NCI-H2227 (cell line): ENCODE measurements at regions not wholly inside any gene's neighbourhood (a gene's known extent, or its start where the extent isn't known, plus 50 kb on each side); places are given as distances from the start of the nearest gene placed in this dataset.

ENCODE experiments used
- DNase-seq: peaks from one replicate; lab custom pipeline; 2025; ENCODE audit not compliant: unreplicated experiment; lab: John Stamatoyannopoulos, UW

DNA sequence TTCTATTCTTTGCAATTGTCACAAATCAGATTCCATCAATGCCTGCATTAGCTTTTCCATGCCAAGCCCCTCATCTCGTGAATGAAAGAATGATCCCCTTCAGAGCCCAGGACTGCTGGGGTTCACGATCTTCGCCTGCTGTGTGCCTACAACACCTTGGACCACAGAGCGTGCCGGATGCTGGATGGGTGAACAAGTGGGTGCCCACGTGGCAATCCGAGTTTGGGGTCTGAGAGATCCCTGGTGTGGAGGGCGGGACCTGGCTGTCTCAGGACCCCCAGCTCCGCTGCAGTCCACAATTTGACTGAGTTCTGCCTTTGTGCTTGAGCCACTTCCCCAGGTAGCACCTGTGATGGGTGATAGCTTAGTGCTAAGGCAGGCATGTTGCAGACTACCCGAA lies 317.0 kb downstream of the GALR1 start:
- DNase-seq = no peak

DNA sequence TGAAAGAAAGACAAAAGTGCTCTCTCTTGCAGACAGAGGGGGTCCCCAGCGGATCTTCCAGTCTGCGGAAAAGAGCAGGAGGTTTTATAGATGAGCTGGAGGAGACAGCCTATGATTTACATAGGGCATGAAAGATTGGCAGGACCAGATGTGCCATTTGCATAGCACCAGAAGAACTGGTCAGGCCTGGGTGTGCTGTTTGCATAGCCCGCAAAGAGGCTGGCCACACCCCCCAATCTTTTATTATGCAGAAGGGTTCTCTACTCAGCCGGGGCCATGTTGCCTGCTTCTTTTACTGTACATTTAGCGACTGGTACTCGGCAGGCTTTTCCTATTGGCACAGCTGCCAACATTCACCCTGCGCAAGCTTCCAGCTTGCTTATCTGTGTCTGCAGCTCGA lies 317.6 kb downstream of the GALR1 start:
- DNase-seq = no peak

DNA sequence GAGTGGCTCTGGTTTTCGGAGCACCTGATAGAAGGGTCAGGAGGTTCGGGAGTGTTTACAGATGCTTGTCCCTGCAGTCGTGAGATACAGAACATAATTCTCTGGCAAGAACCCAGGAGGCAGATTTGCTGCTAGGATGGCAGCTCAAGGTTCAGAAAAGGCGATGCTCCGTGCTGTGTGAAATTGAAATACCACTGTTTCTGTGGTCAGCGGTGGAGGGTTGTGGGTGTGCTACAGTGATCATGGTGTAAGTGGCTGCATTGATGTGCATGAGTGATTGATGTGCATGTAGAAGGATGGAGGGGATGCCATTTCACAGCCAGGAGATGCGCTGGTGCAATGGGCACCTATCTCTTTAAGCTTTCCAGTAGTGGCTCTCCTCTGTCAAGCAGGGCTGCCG lies 322.1 kb downstream of the GALR1 start:
- no peak for DNase-seq

DNA sequence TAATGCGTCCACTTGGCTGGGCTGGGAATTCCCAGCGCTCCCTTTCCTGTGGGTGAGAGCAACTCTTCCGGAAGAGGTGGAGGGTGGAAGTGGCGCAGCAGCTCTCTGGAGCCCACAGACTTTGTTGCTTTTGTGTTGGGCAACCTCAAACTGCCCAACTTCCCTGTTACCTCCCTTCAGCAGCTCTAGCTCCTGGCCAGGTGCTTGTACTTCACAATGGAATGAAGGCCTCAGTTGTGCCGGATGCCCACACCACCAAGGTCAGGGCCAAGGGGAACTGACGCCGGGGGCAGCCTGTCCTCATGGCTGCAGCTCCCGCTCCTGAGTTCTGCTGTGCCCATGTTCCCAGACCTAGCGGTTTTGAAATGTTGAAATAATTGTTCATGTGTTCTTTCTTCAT lies 322.9 kb downstream of the GALR1 start:
- DNase-seq = no peak

DNA sequence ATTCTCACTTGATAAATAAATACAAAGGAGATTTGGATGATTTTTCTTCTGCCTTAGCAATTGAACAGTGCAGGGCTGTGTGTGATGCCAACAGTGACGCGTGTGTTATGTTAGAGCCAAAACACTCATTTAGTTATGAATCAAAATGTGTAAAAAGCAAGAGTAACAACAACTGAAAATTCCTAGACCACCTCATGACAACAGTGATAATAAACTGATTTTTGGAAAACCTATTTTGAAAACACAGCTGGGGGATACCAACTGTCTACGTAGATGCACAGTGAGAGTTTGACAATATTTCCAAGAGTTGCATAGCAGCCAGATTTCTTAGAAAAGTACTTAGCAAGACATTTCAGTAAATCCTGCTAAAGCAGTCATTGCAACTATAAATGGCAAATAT lies 323.9 kb downstream of the GALR1 start:
- DNase-seq = no peak

DNA sequence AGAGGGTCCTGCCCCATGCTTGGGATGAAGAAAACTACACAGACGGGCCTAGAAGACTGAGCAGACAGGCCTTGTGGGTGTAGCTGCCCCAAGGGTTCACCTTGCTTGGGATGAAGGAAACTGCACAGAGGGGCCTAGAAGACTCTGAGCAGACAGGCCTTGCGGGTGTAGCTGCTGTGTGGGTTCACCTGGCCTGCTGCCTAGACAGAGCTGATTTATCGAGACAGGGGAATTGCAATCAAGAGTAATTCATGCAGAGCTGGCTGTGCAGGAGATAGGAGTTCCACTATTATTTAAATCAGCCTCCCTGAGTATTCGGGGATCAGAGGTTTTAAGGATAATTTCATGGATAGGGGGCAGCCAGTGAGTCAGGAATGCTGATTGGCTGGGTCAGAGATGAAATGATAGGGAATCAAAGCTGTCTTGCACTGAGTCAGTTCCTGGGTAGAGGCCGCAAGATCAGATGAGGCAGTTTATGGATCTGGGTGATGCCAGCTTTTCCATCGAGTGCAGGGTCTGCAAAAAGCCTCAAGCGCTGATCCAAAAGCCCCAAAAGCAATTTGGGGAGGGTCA lies 341.4 kb downstream of the GALR1 start:
- DNase-seq = no peak

DNA sequence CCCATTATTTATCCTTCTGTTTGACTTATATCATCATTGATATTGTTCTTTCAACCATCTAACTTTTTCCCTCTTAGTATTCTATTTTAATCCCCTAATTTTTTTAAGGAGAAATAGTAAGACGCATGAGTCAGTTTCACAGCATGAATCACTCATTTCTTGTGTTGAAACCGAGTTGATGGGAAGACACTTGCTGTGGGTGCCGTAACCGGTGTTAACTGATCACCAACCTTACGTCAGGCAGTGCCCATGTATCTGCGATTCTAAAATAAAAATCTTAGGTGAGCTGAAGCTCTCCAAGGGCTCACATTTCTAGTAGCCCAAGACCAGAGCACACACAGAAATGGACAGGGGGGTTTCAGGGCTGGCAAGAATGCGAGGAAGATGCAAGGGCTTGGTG lies 348.1 kb downstream of the GALR1 start:
- DNase-seq = no peak

DNA sequence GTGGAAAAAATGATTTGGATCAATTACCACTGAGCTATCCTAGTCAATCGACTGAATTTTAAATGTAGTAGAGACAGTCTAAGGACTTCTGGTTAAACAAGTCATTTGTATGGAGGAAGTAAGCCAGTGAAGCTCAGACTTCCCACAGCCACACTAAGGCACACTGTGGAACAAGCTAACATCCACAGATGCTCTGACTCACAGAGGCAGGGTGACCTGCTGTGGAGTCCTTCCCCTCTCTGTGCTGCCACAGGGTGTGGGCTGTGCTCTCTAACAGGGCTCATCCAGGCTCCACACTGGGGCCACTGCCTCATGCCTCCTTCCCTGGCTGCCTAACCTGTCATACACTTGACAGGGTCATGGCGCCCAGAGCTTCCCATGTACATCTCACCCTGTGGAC lies 351.0 kb downstream of the GALR1 start:
- no peak for DNase-seq

DNA sequence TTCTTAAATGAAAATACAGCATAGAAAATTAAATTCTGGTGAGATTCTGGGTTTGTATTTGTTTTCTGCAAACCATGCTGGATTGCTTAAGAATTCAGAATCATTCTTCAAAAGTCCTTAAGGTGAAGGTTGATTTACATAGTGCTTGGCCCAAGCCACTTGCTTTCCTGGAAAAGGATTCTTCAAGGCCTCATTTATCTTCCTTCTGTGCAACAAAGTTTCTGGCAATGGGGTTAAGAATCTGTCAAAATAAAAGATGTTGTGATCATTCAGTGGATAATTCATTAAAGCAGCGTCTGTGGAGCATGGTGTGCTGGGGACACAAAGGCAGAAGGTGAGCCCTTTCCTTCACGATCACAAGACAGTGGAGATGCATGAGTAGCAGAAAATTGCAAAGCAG lies 351.9 kb downstream of the GALR1 start:
- no peak for DNase-seq

DNA sequence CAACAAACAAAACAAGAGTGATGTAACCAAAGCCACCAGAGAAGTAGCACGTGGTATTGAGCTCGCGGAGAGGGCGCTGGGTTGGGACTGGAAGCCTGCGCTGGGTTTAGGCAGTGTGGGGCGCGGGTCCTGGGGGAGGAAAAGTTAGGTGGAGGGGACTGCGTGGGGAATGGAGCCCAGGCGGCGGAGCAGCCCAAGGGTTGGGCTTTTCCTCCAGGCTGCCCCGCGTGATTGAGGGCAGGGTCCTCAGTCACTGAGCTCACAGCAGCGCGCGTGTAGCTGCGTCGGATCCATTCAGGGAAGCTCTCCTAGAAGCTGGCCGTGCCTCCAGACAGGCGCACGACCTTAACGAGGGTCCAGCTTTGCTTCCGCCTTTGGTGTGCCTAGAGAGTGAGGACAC lies 357.4 kb downstream of the GALR1 start:
- DNase-seq = no peak

DNA sequence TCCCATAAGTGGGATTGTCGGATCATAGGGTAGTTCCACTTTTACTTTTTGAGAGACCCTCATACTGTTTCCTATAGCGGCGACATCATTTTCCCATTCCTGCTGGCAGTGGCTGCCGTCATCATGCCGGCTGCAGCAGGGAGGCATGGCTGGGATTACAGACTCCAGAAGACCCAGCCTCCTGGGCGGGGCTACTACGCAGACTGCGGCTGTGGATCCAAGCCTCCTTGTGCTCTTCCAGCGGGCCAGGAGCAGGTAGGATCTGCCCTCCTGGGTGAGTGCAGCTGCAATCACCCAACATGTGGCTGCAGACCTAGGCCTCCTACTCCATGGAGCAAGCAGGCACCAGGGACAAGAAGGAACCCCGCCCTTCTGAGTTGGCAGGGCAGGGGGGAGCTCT lies 359.2 kb downstream of the GALR1 start:
- peak; percentile 24 for DNase-seq

DNA sequence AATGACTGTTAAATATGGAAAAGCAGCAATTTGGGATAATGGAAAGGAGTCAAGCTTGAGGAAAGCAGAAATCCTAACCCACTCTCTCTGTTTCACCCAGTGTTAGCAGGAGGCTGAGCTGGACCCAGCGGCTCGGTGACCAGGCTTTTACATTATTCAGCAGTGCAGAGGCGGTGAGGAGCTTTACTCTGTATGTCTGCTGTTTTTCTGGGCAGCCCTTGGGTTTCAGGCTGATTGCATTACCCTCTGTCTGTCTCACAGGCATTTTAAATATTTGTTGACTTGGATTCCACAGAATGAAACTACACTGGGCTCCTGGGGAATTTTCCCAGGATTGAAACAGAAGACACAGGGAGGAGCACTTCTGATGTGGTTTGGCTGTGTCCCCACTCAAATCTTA lies 368.0 kb downstream of the GALR1 start:
- no peak for DNase-seq

DNA sequence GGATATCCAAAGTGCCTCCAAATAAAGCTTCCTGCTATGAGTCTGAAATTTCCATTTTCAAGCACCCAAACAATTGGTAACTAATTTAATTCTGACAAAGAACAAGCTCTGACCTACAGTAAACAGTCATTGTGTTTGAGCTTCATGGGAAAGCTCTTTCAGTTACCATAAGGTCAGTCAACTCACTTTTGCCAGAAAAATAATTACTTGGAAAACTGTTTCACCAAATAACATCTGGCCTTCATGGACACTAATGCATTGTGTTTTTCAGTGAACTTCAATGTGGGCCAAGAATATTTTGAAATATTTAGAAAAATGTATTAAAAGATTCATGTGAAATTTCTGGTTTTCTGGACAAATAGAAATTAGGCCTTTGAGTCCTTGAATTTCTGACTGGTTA lies 369.9 kb downstream of the GALR1 start:
- DNase-seq = no peak

DNA sequence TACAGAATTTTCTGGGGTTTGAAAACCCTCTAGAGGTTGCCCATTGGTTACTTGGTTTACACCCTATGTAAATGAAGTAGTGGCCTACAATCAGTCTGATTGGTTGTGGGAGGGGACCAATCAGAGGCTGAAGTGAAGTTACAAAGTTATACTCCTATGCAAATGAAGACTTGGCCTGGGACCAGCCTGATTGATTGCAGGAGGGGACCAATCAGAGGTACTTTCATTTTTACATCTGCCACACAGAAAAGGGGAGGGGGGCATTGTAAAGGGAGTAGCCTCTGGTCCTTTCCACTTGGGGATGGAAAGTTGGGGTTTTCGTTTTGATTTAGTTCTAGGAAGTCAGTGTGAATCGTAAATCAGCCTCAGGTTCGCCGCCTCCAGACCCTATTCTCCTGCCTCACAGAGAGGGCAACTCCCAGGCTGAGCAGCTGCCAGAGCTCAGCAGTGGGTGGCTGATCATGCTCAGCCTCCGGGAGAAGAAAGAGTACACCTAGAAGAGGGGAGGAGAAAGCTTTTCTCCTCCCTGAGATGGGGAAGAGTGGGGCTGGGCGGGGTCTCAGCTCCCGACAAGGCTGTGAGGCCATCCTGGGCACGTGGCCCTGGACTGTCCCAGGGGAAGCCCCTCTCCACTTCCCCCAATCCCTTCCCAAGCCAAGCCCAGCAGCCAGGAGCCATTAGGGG lies 372.5 kb downstream of the GALR1 start:
- DNase-seq = no peak

DNA sequence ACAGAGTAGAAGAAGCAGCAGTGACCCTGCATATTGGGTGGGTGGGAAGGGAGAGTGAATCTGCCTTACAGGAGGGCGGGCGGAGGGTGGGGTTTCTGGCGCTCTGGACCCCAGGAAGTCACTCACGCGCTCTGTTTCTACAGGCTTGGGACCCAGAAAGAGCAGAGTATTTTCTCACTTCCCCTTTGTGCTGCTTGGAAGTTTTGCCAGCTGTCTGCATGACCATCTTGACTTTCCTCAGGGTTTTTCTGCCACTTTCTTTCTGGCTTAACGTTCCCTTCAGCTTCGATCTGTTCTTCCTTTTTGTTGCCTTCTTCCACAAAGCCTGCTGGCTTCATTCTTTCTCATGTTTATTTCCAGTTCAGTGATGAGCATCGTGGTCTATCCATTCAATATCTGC lies 383.1 kb downstream of the GALR1 start:
- no peak for DNase-seq

DNA sequence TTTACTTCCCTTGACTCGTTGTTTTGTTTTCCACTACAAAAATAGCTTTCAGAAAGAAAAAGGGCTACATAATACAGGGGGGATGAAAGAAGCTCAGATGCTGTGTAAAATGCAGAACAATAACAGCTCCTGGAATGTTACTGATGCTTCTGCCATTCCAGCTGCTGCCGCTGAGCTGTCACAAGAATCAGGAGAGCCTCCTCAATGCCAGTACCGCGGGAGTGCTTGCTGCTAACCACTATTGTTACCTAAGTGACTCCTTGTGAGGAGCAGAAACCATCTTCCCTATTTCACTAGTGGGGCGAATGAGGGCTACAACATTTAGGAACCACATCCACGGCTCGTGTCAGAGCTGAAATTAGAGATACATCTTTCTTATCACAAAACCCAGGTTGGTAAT lies 384.8 kb downstream of the GALR1 start:
- DNase-seq = no peak

DNA sequence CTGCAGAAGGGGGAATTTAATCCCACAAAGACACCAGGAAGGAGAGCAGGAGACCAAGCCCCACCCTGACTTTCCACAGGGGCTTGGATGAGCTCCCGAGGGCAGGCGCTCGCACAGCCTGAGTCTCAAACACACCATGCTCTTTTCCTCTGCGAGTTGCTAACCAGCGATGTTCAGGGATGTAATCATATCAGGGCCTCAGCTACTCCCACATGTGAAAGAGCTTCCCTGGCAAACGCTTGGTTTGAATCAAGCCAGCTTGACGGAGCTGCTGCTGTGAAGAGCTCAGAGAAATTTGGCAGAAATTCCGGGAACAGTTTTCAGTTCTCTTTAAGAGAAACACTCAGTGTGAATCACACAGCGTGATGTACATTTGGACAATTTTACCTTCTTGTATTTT lies 385.8 kb downstream of the GALR1 start:
- no peak for DNase-seq

DNA sequence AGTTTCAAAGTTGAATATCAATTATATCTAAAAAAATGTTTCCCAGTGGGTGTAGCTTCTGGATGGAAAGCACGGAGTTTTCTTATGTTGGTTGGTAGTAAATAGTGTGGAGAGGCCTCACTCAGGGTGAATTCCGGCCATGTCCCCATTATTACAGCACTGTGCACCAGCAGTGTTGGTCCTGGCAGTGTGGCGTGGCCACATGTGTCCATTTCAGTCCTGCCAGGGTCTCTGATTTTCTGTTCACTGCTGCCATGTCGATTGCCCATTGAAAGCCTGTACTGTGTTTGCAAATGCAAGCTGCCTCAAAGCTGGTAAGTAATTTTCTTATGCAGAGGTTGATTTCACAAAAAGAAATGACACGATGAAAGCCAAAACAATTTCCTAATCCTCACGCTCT lies 386.2 kb downstream of the GALR1 start:
- no peak for DNase-seq

DNA sequence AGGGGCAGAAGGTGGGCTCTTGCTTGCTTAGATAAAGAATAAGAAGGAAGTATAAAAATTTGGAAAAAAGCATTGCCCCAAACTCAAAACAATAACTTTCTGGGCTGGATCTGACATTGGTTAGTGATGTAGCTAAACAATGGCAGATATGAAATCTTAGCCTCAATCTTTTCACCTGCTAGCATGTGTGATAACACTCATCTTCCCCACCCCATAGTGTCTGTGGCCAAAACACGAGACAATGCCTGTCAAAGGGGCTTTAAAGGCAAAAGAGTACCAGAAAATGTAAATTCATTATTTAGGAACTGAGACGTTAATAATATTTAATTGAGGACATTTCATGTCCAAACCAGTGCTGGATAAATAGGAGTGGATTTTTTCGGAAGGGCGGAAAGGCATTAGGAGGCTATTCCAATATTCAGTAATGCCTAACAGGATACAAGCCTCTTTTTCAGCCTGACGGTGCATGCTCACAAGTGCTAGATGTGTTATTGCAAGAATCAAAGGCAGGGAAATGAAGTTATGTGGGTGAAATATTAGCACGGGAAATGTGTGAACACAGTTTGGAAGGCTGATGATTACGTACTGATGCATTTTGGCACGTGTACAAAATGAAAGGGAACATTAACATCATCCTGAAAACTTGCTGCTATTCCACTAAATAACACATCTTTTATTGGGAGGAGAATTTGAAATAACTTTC lies 395.7 kb downstream of the GALR1 start:
- no peak for DNase-seq

DNA sequence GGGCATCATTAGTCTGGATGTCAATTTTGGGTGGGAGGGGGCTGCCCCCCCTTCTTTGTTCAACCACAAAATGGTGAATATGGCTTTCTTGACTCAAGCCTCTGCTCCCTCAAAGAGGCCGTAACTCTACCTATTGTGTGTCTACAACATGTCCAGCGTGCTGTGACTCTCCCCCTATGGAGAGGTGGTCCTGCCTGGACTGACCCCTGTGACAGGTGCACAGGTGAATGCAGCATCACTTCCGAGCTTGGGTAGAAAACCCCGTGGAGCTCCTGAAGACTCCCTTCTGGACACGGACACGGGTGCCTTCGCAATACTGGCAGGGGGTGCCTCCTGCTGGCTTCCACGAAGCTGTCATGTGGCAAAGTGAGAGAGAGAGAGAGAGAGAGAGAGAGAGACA lies 397.8 kb downstream of the GALR1 start:
- DNase-seq = no peak

DNA sequence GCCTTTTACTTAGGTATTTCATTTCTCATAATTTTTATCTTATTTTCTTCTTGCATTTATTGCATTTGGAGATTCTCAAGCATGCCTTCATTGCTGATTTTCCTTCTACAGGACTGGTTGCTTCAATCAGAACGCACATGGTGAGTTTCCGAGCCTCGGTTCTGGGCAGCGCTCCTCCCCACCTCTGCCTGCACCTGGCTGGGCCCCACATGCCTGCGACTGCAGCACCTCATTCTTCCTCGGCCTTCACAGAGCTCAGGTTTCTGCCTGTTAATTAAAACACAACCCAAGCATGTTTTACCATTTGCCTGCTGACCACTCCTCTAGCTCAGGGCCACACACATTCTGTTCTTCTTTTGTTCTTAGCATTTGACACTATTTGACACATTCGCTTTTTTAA lies 398.8 kb downstream of the GALR1 start:
- DNase-seq = no peak

DNA sequence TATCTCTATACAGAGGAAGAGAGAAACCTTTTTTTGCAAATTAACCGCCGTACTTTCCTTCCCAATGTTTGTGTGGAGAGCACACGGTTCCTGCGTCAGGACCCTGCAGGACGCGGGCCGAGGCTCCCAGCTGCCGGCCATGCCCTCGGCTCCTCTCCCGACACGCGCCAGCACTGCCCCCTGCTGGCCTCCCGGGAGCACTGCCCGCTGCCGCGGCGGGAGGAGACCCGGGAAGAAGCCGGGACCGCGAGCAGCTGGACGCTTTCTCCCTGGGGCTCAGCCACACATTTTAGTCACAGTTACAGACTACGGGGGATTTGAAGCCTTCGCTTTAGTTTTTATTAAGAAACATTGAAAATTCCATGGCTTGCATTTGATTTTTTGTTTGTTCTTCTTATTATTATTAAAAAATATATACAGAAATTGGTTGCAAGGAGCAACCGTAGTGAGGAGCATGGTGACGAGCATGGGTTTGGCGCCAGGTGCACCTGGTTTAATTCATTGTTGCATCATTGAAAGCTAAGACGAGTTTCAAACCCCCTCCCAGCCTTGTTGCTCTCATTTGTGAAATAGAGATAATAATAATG lies 401.2 kb downstream of the GALR1 start:
- DNase-seq = peak; percentile 78
